ENCODE measurements at regions not wholly inside any gene's neighbourhood (a gene's known extent, or its start where the extent isn't known, plus 50 kb on each side); places are given as distances from the start of the nearest gene placed in this dataset.
"Not testable (repeated sequence)": the region's sequence is repeated elsewhere in the genome, so short reads cannot be mapped to it uniquely, and the experiment has no call there.

DNA sequence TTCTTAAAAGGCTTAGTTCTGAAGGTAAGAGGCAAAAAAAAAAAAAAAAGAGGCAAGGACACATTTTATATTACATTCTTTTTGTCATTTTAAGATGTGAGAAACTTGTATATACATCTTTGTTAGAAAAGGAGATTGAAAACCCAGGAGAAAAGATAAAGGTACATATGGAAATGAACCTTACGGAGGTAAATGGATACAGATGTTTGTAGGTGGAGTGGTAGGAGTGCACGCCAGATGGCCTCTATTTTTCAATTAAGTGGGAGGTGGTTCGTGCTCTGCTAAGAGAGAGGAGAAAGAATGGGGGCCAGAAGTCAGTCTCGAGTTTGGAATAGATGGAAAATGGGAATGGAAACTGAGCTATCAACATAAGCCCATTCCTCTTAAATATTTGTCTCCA, 622.5 kb upstream of the GHITM start:
- DNase-seq, result no peak
- Mint-ChIP-seq H3K4me1 (no peaks in the 10 kb centered on the region), H3K4me3 (no peak overlapping the region), H3K9me3 (peaks cover 15% of the 10 kb centered on the region), H3K27ac (no peak overlapping the region), H3K27me3 (no peaks in the 10 kb centered on the region), H3K36me3 (no peaks in the 10 kb centered on the region)
- CTCF ChIA-PET, result no interaction called here

- Mint-ChIP-seq H3K9me3 (peaks cover 15% of the 10 kb centered on the region), H3K4me1 (no peaks in the 10 kb centered on the region), H3K36me3 (no peaks in the 10 kb centered on the region), H3K4me3 (no peak overlapping the region), H3K27ac (no peak overlapping the region), H3K27me3 (no peaks in the 10 kb centered on the region)
- CTCF ChIA-PET, result no interaction called here
- DNase-seq, result no peak
Measured at GRCh38 chr10:83517456-83517855, 621.9 kb upstream of the GHITM start.

DNA sequence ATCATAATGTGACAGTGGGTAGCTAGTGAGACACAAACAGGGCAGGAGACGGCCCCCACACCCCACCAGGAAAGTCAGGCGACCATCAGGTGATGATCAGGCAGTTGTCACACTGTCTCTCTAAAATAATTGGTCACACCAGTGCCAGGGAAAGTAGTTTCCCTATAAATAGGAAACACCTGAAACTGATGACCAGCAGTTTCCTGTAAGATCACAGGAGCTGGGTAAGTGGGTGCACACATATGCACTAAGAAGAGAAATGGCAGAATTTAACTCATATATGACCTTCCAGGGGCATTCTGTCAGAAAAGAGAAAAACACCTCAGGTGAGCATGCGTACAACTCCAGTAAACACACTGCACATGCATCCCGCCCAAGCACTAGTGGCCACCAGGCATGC, 620.5 kb upstream of the GHITM start:
- no peak for DNase-seq
- Mint-ChIP-seq H3K27me3 (no peaks in the 10 kb centered on the region), H3K27ac (no peak overlapping the region), H3K9me3 (peaks cover 17% of the 10 kb centered on the region), H3K4me3 (no peak overlapping the region), H3K36me3 (no peaks in the 10 kb centered on the region), H3K4me1 (no peaks in the 10 kb centered on the region)
- CTCF ChIA-PET, result no interaction called here

DNA sequence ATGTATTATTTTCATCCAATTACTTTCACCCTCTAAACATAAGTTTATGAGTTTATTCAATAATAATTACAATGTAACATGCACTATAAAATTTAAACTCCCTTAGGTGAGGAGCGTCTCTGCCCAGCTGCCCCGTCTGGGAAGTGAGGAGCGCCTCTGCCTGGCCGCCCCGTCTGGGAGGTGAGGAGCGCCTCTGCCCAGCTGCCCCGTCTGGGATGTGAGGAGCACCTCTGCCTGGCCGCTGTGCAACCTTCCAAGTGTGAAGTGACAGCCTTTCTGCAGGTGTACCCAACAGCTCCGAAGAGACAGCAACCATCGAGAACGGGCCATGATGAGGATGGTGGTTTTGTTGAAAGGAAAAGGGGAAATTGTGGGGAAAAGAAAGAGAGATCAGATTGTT, 618.9 kb upstream of the GHITM start:
- H3K27me3 Mint-ChIP-seq, H3K27ac Mint-ChIP-seq, H3K36me3 Mint-ChIP-seq, CTCF ChIA-PET, H3K4me3 Mint-ChIP-seq, H3K4me1 Mint-ChIP-seq, DNase-seq: not testable (repeated sequence)
- H3K9me3 Mint-ChIP-seq, result peaks cover 18% of the 10 kb centered on the region

- Mint-ChIP-seq H3K27ac (no peak overlapping the region), H3K4me3 (no peak overlapping the region), H3K36me3 (no peaks in the 10 kb centered on the region), H3K27me3 (no peaks in the 10 kb centered on the region), H3K9me3 (peaks cover 23% of the 10 kb centered on the region), H3K4me1 (no peaks in the 10 kb centered on the region)
- CTCF ChIA-PET, result no interaction called here
- DNase-seq, result no peak
Measured at GRCh38 chr10:83522456-83522855, 616.9 kb upstream of the GHITM start.

- Mint-ChIP-seq H3K4me1 (no peaks in the 10 kb centered on the region), H3K27me3 (no peaks in the 10 kb centered on the region), H3K27ac (no peak overlapping the region), H3K36me3 (no peaks in the 10 kb centered on the region), H3K9me3 (peaks cover 24% of the 10 kb centered on the region), H3K4me3 (no peak overlapping the region)
- no peak for DNase-seq
- CTCF ChIA-PET, result no interaction called here
Measured at GRCh38 chr10:83522881-83523386, 616.4 kb upstream of the GHITM start.

DNA sequence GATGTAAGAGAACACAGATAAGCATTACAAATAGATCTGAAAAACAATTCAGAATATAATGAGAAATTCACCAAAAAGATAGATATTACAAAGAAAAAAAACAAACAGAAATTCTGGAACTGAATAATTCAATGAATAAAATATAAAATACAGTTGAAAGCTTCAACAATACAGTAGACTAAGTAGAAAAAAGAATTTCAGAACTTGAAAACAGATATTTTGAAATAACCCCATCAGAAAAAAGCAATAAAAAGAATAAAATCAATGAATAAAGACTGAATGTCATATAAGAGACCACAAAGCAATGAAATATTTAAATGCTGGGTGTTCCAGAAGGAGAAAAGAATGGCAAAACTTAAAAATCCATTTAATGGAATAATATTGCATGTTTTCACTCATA, 611.4 kb upstream of the GHITM start:
- no peak overlapping the region for H3K27ac Mint-ChIP-seq
- no peak overlapping the region for H3K4me3 Mint-ChIP-seq
- DNase-seq, result no peak
- H3K9me3 Mint-ChIP-seq, result peaks cover 24% of the 10 kb centered on the region
- H3K27me3 Mint-ChIP-seq, result no peaks in the 10 kb centered on the region
- H3K4me1 Mint-ChIP-seq, result no peaks in the 10 kb centered on the region
- CTCF ChIA-PET, result no interaction called here
- no peaks in the 10 kb centered on the region for H3K36me3 Mint-ChIP-seq

DNA sequence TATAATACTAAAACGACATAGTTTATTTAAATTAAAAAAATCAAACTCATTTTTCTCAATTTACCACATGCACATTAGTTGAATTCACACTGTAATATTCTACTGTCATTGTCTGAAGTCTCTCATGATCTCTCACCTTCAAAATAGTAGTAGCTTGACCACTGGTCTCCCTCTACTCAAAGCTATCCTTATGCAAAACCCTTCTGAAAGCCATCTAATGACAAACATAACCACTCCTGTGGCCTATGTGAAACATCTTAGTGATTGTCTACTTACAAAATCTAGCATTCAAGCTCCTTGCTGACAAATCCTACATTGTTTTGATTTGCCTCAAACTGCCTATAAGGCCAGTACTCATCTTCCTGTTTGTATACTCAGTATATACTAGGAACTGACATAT, 606.0 kb upstream of the GHITM start:
- Mint-ChIP-seq H3K4me1 (no peaks in the 10 kb centered on the region), H3K36me3 (no peaks in the 10 kb centered on the region), H3K27ac (no peak overlapping the region)

GRCh38 chr10:83536426-83536825, 602.9 kb upstream of the GHITM start:
- Mint-ChIP-seq H3K9me3 (no peaks in the 10 kb centered on the region), H3K4me3 (no peak overlapping the region), H3K4me1 (no peaks in the 10 kb centered on the region), H3K36me3 (no peaks in the 10 kb centered on the region), H3K27me3 (no peaks in the 10 kb centered on the region), H3K27ac (no peak overlapping the region)
- CTCF ChIA-PET, result no interaction called here
- DNase-seq, result no peak

More for the DNA sequence above, 606.0 kb upstream of the GHITM start:
- no peak for DNase-seq
- peaks cover 6% of the 10 kb centered on the region for H3K9me3 Mint-ChIP-seq
- CTCF ChIA-PET, result no interaction called here
- H3K27me3 Mint-ChIP-seq, result no peaks in the 10 kb centered on the region
- no peak overlapping the region for H3K4me3 Mint-ChIP-seq

GRCh38 chr10:83538047-83538446, 601.3 kb upstream of the GHITM start:
- no peak for DNase-seq
- Mint-ChIP-seq H3K9me3 (no peaks in the 10 kb centered on the region), H3K36me3 (no peaks in the 10 kb centered on the region), H3K4me3 (no peak overlapping the region), H3K4me1 (no peaks in the 10 kb centered on the region), H3K27ac (no peak overlapping the region), H3K27me3 (no peaks in the 10 kb centered on the region)
- CTCF ChIA-PET, result no interaction called here

- Mint-ChIP-seq H3K27ac (no peak overlapping the region), H3K9me3 (no peaks in the 10 kb centered on the region), H3K4me1 (no peaks in the 10 kb centered on the region), H3K36me3 (no peaks in the 10 kb centered on the region), H3K4me3 (no peak overlapping the region), H3K27me3 (no peaks in the 10 kb centered on the region)
- no peak for DNase-seq
- CTCF ChIA-PET, result interaction anchor here (0.6 kb wide), 1 partner anchor 42 kb away, joined by 3 read pairs; no protein-coding TSS in a partner anchor
Measured at GRCh38 chr10:83539528-83540308, 599.6 kb upstream of the GHITM start.

DNA sequence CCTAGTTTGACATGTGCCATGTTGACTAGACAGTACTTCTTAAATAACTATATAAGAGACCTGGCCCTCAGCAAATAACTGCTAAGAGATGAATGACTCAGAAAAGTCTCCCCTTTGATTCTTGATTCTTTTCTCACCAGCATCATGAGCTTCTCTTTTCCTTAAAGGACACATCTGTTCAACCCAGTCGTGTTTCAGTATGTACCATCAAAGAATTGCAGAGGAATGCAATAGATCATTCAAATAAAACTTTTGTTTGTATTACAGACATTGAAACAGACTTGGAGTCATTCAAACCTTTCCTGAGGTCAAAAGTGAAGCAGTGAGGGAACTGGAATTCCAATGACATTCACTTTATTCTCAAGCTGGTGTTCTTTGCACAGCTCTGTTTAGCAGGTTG, 598.3 kb upstream of the GHITM start:
- Mint-ChIP-seq H3K36me3 (no peaks in the 10 kb centered on the region), H3K9me3 (no peaks in the 10 kb centered on the region), H3K27ac (no peak overlapping the region), H3K4me1 (no peaks in the 10 kb centered on the region), H3K4me3 (no peak overlapping the region), H3K27me3 (no peaks in the 10 kb centered on the region)
- DNase-seq, result no peak
- CTCF ChIA-PET, result no interaction called here

DNA sequence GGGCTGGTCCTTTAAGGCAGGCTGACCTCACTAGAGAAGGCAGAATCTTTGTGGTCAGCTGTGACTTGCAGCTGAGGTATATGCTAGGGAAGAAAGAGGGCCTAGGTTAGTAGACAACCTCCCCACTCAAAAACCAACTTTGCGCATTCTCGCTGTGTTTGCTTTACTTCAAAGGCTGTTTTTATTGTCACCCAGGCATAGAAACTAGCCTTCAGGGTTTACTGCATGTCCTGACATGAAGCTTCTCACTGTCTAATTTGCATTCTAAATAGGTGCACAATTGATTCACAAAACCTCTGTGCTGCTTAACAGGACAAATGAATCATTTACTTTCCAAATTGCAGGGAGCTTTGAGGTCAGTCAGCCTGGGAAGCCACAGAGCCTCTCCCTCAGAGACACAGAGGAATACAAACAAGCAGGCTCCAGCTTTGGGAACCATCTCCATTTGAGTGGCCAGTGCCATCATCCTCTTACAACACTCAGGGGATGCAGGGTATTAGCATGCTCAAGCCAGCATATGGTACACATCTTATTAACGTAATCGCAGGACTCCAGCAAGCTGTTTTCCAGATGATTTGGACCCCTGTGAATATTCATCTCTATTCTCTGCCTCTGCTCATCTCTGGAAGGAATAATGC, 596.4 kb upstream of the GHITM start:
- Mint-ChIP-seq H3K9me3 (no peaks in the 10 kb centered on the region), H3K4me1 (no peaks in the 10 kb centered on the region), H3K4me3 (no peak overlapping the region), H3K36me3 (no peaks in the 10 kb centered on the region), H3K27me3 (no peaks in the 10 kb centered on the region), H3K27ac (no peak overlapping the region)
- DNase-seq, result no peak
- CTCF ChIA-PET, result no interaction called here

DNA sequence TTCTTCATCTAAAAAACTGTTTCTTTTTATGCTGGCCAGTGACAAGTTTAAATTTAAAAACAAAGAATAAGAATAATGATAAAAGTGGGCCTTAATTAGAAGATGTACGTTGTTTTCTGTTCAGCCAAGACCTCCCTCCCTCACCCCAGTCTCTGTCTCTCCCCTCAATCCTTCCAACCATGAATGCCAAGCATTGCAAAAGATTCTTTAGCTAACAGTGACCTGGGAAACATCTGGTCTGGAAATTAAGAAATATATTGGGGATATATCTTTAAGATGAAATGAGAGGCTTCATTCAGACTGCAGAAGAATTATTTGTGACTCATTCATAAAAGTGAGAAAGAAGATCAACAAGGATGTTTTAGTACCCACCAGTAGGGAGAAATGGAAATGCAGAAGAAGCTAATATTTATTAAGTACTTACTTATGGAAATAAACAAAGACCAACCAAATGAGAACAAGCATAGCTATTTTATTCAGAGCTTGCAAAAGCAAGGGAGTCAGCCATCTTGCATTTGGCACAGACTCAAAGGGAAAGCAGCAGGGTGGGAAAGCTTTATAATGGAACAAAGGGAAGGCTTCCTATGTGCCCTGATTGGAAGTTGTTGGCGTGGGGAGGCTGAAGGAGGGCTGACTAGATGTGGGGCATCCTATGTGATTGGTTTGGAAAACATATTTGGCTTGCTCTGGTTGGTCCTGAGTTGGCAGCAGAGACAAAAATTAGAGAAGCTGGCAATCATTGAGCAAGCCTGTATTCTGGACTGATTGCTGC, 595.4 kb upstream of the GHITM start:
- H3K4me1 Mint-ChIP-seq, result no peaks in the 10 kb centered on the region
- H3K9me3 Mint-ChIP-seq, result peaks cover 3% of the 10 kb centered on the region
- DNase-seq, result no peak
- no peak overlapping the region for H3K27ac Mint-ChIP-seq
- no peaks in the 10 kb centered on the region for H3K36me3 Mint-ChIP-seq
- H3K4me3 Mint-ChIP-seq, result no peak overlapping the region
- CTCF ChIA-PET, result no interaction called here
- H3K27me3 Mint-ChIP-seq, result no peaks in the 10 kb centered on the region

Data from activated naive CD4-positive, alpha-beta T cell treated with anti-CD3 and anti-CD28 coated beads, Interleukin-2, amount 10 ng/mL, durations not matched to agents 7 days and 5 days (primary cell).